GM12875 (cell line): ENCODE measurements at regions not wholly inside any gene's neighbourhood (a gene's known extent, or its start where the extent isn't known, plus 50 kb on each side); places are given as distances from the start of the nearest gene placed in this dataset.

Source experiments
- H3K4me3 ChIP-seq: one replicate; pipeline ENCODE4 v1.5.1; 2011; ENCODE audit warnings: low read depth, low read length, control low read depth
- CTCF ChIP-seq: IDR thresholded peaks from 2 replicates; pipeline ENCODE4 v1.5.1; 2011; ENCODE audit warnings: low read depth, mild to moderate bottlenecking, control low read depth, inconsistent platforms, low read length, moderate library complexity, borderline replicate concordance; ENCODE audit not compliant: insufficient read depth

- H3K4me3 ChIP-seq = no peak overlapping the region
- no peak for TF ChIP-seq CTCF
Observed at GRCh38 chr3:23036728-23037127, 166.4 kb upstream of the UBE2E2 start.

GRCh38 chr3:23038471-23038870 is 164.7 kb upstream of the UBE2E2 start:
- H3K4me3 ChIP-seq = no peak overlapping the region
- TF ChIP-seq CTCF = no peak

DNA sequence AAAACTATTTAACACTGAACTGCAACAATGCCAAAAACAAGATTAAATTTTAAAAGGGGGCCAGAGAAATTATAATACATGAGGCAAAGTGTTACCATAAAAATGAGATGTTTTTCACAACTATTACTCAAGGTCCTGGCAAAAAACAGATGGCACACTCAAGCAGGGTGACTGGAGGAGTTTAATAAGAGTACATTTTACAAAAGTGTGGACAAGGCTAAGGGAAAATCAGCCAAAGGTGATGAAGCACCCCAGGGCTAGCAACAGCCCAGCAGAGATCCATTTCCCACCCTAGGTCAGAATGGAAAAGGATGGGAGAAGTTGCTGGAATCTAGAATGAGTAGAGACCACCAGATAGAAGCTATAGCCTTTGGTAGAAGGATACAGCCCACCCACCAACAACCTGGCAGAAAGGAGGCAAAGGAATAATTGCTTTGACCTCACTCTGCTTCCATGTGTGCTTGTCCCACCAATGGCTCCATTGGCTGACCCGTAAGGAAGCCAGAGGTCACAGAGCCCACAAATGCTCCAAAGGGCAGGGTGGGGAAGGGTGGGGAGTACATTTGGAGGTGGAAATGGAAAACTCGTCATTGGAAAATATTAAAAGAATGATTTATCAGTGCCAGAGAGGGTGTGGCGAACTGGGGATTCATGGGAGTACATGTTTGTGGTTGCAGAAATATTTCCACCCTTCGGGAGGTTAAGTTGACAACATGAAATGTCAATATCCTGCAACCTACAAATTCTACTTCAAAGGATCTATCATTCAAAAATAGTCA is 161.0 kb upstream of the UBE2E2 start:
- H3K4me3 ChIP-seq = no peak overlapping the region
- no peak for TF ChIP-seq CTCF

DNA sequence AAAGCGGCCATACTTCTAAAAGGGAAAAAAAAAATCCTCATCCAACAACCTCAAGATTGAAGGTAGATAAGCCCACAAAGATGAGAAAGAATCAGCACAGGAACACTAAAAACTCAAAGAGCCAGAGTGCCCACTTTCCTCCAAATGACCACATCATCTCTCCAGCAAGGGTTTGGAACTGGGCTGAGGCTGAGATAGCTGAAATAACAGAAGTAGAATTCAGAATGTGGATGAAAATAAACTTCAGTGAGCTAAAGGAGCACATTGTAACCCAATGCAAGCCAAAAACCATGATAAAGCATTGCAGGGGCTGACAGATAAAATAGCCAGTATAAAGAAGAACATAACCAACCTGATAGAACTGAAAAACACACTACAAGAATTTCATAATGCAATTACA is 158.7 kb upstream of the UBE2E2 start:
- TF ChIP-seq CTCF = no peak

GRCh38 chr3:23046536-23046935 is 156.6 kb upstream of the UBE2E2 start:
- H3K4me3 ChIP-seq = no peak overlapping the region
- TF ChIP-seq CTCF = no peak

More for the DNA sequence above, 158.7 kb upstream of the UBE2E2 start:
- H3K4me3 ChIP-seq = no peak overlapping the region

- no peak overlapping the region for H3K4me3 ChIP-seq
- no peak for TF ChIP-seq CTCF
Observed at GRCh38 chr3:23051240-23052140, 151.6 kb upstream of the UBE2E2 start.
